IMR-90 (cell line): ENCODE measurements at regions not wholly inside any gene's neighbourhood (a gene's known extent, or its start where the extent isn't known, plus 50 kb on each side); places are given as distances from the start of the nearest gene placed in this dataset.

Experiments used
- ATAC-seq: fragments of 200-7000 bp; cut with Tn5 transposase; 2 replicates; pipeline ENCODE4 v1.9.1; 2020; ENCODE audit warnings: low read depth, mild to moderate bottlenecking, moderate library complexity
- BruUV-seq: library from RNA; stranded (reverse); fragments of 400-500 nt; replicated peaks from 2 replicates; lab custom pipeline; 2021; lab: Mats Ljungman, UMichigan
- CTCF ChIA-PET: fragments of 300-600 bp; formaldehyde crosslinking; extraction: SDS; loops from one replicate; lab custom pipeline; 2021; ENCODE audit warnings: antibody characterized with exemption; lab: Yijun Ruan, JAX
- POLR2A ChIA-PET: fragments of 300-600 bp; sonication (Branson Sonifier 250); formaldehyde crosslinking; loops from one replicate; lab custom pipeline; 2022; ENCODE audit warnings: antibody characterized with exemption; ENCODE audit not compliant: unreplicated experiment; lab: Charles Lee
- DNase-seq: peaks from one replicate; pipeline ENCODE4 v3.0.0; 2013
- H2AFZ ChIP-seq: replicated peaks from 2 replicates; pipeline ENCODE3; 2013; ENCODE audit warnings: low read length, mild to moderate bottlenecking; ENCODE audit not compliant: poor library complexity
- H2AK5ac ChIP-seq: 2 replicates; pipeline ENCODE4 v1.6.1; 2013; ENCODE audit warnings: low read depth, low read length, inconsistent platforms
- H2AK9ac ChIP-seq: replicated peaks from 2 replicates; pipeline ENCODE3; 2013; ENCODE audit warnings: mild to moderate bottlenecking, low read depth, low read length, moderate library complexity; ENCODE audit not compliant: poor library complexity
- H2BK120ac ChIP-seq: 2 replicates; pipeline ENCODE4 v1.6.1; 2013; ENCODE audit warnings: low read depth, low read length, inconsistent platforms
- H2BK15ac ChIP-seq: 3 replicates; pipeline ENCODE4 v1.6.1; 2013; ENCODE audit warnings: low read depth, low read length, inconsistent platforms
- H2BK20ac ChIP-seq: 2 replicates; pipeline ENCODE4 v1.6.1; 2013; ENCODE audit warnings: low read depth, mild to moderate bottlenecking, inconsistent platforms, low read length, moderate library complexity
- H2BK5ac ChIP-seq: 2 replicates; pipeline ENCODE4 v1.6.1; 2013; ENCODE audit warnings: mild to moderate bottlenecking, low read depth, low read length, inconsistent platforms; ENCODE audit not compliant: poor library complexity, severe bottlenecking
- H3K14ac ChIP-seq: replicated peaks from 2 replicates; pipeline ENCODE4 v1.6.1; 2013; ENCODE audit warnings: low read depth, low read length, inconsistent platforms
- H3K18ac ChIP-seq: 2 replicates; pipeline ENCODE4 v1.6.1; 2013; ENCODE audit warnings: low read depth, low read length, control low read depth
- H3K23ac ChIP-seq: 2 replicates; pipeline ENCODE4 v1.6.1; 2013; ENCODE audit warnings: low read depth, low read length, inconsistent platforms
- H3K27ac ChIP-seq: 2 replicates; pipeline ENCODE4 v1.5.1; 2013; ENCODE audit warnings: mild to moderate bottlenecking, control low read depth, low read length; ENCODE audit not compliant: insufficient read depth
- H3K27me3 ChIP-seq: 2 replicates; pipeline ENCODE4 v1.6.1; 2013; ENCODE audit warnings: low read length; ENCODE audit not compliant: control insufficient read depth, insufficient read depth
- H3K36me3 ChIP-seq: 2 replicates; pipeline ENCODE4 v1.6.1; 2013; ENCODE audit warnings: low read length, mixed read lengths; ENCODE audit not compliant: control insufficient read depth, insufficient read depth
- H3K4ac ChIP-seq: 2 replicates; pipeline ENCODE4 v1.6.1; 2013; ENCODE audit warnings: low read depth, low read length, inconsistent platforms
- H3K4me1 ChIP-seq: 2 replicates; pipeline ENCODE4 v1.6.1; 2013; ENCODE audit warnings: low read length, mixed read lengths; ENCODE audit not compliant: control insufficient read depth, insufficient read depth
- H3K4me2 ChIP-seq: 2 replicates; pipeline ENCODE4 v1.6.1; 2013; ENCODE audit warnings: low read depth, mild to moderate bottlenecking, control low read depth, low read length, moderate library complexity
- H3K4me3 ChIP-seq: 2 replicates; pipeline ENCODE4 v1.5.1; 2013; ENCODE audit warnings: low read depth, mild to moderate bottlenecking, control low read depth, low read length, moderate library complexity; ENCODE audit not compliant: insufficient read depth
- H3K56ac ChIP-seq: 2 replicates; pipeline ENCODE4 v1.6.1; 2013; ENCODE audit warnings: low read length, inconsistent platforms; ENCODE audit not compliant: insufficient read depth; ENCODE audit errors: extremely low read depth
- H3K79me1 ChIP-seq, 2 experiments: 2 replicates each; pipeline ENCODE4 v1.6.1; 2013; ENCODE audit warnings: low read length in 2 of 2, inconsistent platforms in 1 of 2, low read depth in 1 of 2
- H3K9ac ChIP-seq: 2 replicates; pipeline ENCODE4 v1.6.1; 2013; ENCODE audit warnings: low read depth, low read length, control low read depth
- H3K9me1 ChIP-seq: 2 replicates; pipeline ENCODE4 v1.6.1; 2013; ENCODE audit warnings: low read length, inconsistent platforms; ENCODE audit not compliant: insufficient read depth
- H3K9me3 ChIP-seq: 2 replicates; pipeline ENCODE4 v1.6.1; 2013; ENCODE audit warnings: low read length; ENCODE audit not compliant: control insufficient read depth, insufficient read depth
- H4K20me1 ChIP-seq: 2 replicates; pipeline ENCODE4 v1.6.1; 2013; ENCODE audit warnings: low read length, inconsistent platforms; ENCODE audit not compliant: insufficient read depth
- H4K5ac ChIP-seq: 2 replicates; pipeline ENCODE4 v1.6.1; 2013; ENCODE audit warnings: mild to moderate bottlenecking, low read depth, low read length, control low read depth
- H4K8ac ChIP-seq, 2 experiments: 2 replicates each; pipeline ENCODE4 v1.6.1; 2013; ENCODE audit warnings: low read depth in 2 of 2, low read length in 2 of 2, control low read depth in 1 of 2, inconsistent platforms in 1 of 2
- H4K91ac ChIP-seq: 2 replicates; pipeline ENCODE4 v1.6.1; 2013; ENCODE audit warnings: low read depth, low read length, inconsistent platforms; ENCODE audit not compliant: insufficient read depth
- CEBPB ChIP-seq: IDR thresholded peaks from 2 replicates; pipeline ENCODE4 v1.6.1; 2012; ENCODE audit warnings: low read depth, low read length, improper control_type of control experiment
- CHD1 ChIP-seq: IDR thresholded peaks from 2 replicates; pipeline ENCODE4 v1.6.1; 2012; ENCODE audit warnings: low read depth, low read length, improper control_type of control experiment
- CTCF ChIP-seq: conservative IDR thresholded peaks from 2 replicates; pipeline ENCODE4 v1.5.1; 2012; ENCODE audit warnings: mild to moderate bottlenecking, low read depth, low read length, improper control_type of control experiment
- MAFK ChIP-seq: IDR thresholded peaks from 2 replicates; pipeline ENCODE4 v1.6.1; 2012; ENCODE audit warnings: low read depth, low read length, improper control_type of control experiment
- POLR2A ChIP-seq: IDR thresholded peaks from 2 replicates; pipeline ENCODE4 v1.6.1; 2012; ENCODE audit warnings: mild to moderate bottlenecking, low read depth, low read length
- SMC3 ChIP-seq: fragments of 150-350 bp; IDR thresholded peaks from 2 replicates; pipeline ENCODE4 v1.6.1; 2016; ENCODE audit warnings: low read depth, mild to moderate bottlenecking, antibody characterized with exemption, low read length, moderate library complexity
- USF2 ChIP-seq: fragments of 150-350 bp; IDR thresholded peaks from 2 replicates; pipeline ENCODE4 v1.6.1; 2017; ENCODE audit warnings: mild to moderate bottlenecking, antibody characterized with exemption, low read length, low read depth
- WGBS, 2 experiments: methylation state at CpG; one replicate each; pipeline versions ENCODE4 v1.1.5 to v1.1.7; 2013; ENCODE audit warnings: missing lambda C conversion rate in 2 of 2; ENCODE audit not compliant: insufficient read length in 1 of 2; ENCODE audit errors: extremely low coverage in 2 of 2; 5-methylcytosine and 5-hydroxymethylcytosine counted together
- dilution Hi-C: fragments of 300-500 bp; cut with HindIII; formaldehyde crosslinking; loops from one replicate; pipeline ENCODE4 v1.14.3; 2018; ENCODE audit warnings: low sequenced_read_pairs; ENCODE audit not compliant: unreplicated experiment
- in situ Hi-C: fragments of 300-500 bp; cut with MboI; formaldehyde crosslinking; loops from 3 replicates; pipeline ENCODE4 v1.14.3; 2019; ENCODE audit warnings: low sequenced_read_pairs, inconsistent platforms, mixed read lengths
- intact Hi-C: fragments of 100-400 bp; cut with micrococcal nuclease; formaldehyde crosslinking; loops from 2 replicates; pipeline ENCODE4 v1.10.0; 2022

GRCh38 chr7:27303026-27303425 lies 60.4 kb downstream of the EVX1 start:
- Histone ChIP-seq H3K9ac (no peak overlapping the region), H3K4me1 (no peaks in the 10 kb centered on the region), H3K4ac (no peak overlapping the region), H2AK9ac (no peak overlapping the region), H4K91ac (no peak overlapping the region), H4K5ac (no peak overlapping the region), H2BK15ac (no peak overlapping the region), H2AK5ac (no peak overlapping the region), H2BK20ac (no peak overlapping the region), H3K27me3 (peaks cover 3% of the 10 kb centered on the region), H3K9me3 (no peaks in the 10 kb centered on the region), H4K20me1 (no peaks in the 10 kb centered on the region), H3K14ac (no peak overlapping the region), H3K23ac (no peak overlapping the region), H3K4me3 (no peak overlapping the region), H3K9me1 (no peaks in the 10 kb centered on the region), H3K18ac (no peak overlapping the region), H4K8ac (no peak overlapping the region), H3K27ac (no peak overlapping the region), H2AFZ (no peak overlapping the region), H3K56ac (no peak overlapping the region), H3K4me2 (no peak overlapping the region), H2BK120ac (no peak overlapping the region), H2BK5ac (no peak overlapping the region), H3K36me3 (no peaks in the 10 kb centered on the region), H3K79me1 (no peaks in the 10 kb centered on the region)
- ChIA-PET POLR2A (no interaction called here), CTCF (no interaction called here)
- dilution Hi-C loops (no loop called here), in situ Hi-C loops (no loop called here), intact Hi-C loops (no loop called here)
- TF ChIP-seq CTCF (no peak), SMC3 (no peak), USF2 (no peak), CEBPB (no peak), MAFK (no peak), CHD1 (no peak), POLR2A (no peak)
- 33% methylated on average over 1 of the region's 5 CpGs; no CpG with 5 or more reads in 1 of the 2 experiments for WGBS, 2 experiments
- DNase-seq (no peak), ATAC-seq (no peak)
- no TSS peak for BruUV-seq
